ENCODE measurements at regions not wholly inside any gene's neighbourhood (a gene's known extent, or its start where the extent isn't known, plus 50 kb on each side); places are given as distances from the start of the nearest gene placed in this dataset.

DNA sequence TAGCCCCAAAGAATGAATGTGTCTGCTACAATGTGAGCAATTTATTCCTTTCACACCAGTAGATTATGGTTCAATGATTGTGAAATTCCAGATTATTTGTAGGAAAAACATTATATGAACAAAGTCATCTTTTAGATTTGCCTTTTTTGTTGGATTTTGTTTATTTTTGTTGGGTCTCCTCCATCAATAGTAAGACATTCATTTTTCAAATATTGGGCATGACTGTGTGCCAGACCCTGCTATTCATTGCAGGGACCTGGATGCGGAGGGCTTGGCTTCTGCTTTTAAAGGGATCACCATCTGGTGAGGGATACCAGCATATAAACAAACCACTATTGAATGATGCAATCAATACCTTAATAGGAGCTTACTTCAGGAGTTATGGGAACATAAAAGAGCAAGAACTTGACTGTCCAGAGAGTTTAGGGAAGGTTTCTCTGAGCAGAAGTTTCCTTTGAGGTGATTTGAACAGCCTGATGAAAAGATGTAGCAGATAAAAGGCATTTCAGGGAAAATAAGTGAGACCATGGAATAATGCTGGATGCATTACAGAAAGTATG is 486.7 kb downstream of the EPHA4 start:
- Histone ChIP-seq H3K4me1 (ENCODE audit: insufficient read depth, low read length) (no peaks in the 10 kb centered on the region), H2AFZ (ENCODE audit: low read depth, low read length) (no peak overlapping the region), H3K4me2 (ENCODE audit: low read length) (no peak overlapping the region), H3K9ac (ENCODE audit: low read length) (no peak overlapping the region), H3K27ac (ENCODE audit: low read depth, low read length) (no peak overlapping the region), H3K27me3 (ENCODE audit: insufficient read depth, low read length) (no peaks in the 10 kb centered on the region), H3K9me3 (ENCODE audit: insufficient read depth, low read depth, low read length) (no peaks in the 10 kb centered on the region), H3K79me2 (ENCODE audit: insufficient read depth, low read length) (no peaks in the 10 kb centered on the region), H3K4me3 (ENCODE audit: insufficient read depth, low read depth, low read length) (no peak overlapping the region), H4K20me1 (ENCODE audit: insufficient read depth, low read length) (no peaks in the 10 kb centered on the region), H3K36me3 (ENCODE audit: insufficient read depth, low read length) (no peaks in the 10 kb centered on the region)
- no peak for FAIRE-seq
- Mint-ChIP-seq H3K36me3 (ENCODE audit: low read depth, unreplicated experiment) (no peaks in the 10 kb centered on the region), H3K4me3 (ENCODE audit: unreplicated experiment) (no peak overlapping the region), H3K9me3 (ENCODE audit: unreplicated experiment) (no peaks in the 10 kb centered on the region), H3K27ac (ENCODE audit: unreplicated experiment) (no peak overlapping the region), H3K4me1 (ENCODE audit: low read depth, unreplicated experiment) (peaks cover 2% of the 10 kb centered on the region), H3K27me3 (ENCODE audit: low read depth, unreplicated experiment) (peaks cover 2% of the 10 kb centered on the region)
- no peak for TF ChIP-seq EZH2 (IDR thresholded peaks at IDR 0.05; ENCODE audit: insufficient read depth, low read length)
- TF ChIP-seq, protein P1, sequence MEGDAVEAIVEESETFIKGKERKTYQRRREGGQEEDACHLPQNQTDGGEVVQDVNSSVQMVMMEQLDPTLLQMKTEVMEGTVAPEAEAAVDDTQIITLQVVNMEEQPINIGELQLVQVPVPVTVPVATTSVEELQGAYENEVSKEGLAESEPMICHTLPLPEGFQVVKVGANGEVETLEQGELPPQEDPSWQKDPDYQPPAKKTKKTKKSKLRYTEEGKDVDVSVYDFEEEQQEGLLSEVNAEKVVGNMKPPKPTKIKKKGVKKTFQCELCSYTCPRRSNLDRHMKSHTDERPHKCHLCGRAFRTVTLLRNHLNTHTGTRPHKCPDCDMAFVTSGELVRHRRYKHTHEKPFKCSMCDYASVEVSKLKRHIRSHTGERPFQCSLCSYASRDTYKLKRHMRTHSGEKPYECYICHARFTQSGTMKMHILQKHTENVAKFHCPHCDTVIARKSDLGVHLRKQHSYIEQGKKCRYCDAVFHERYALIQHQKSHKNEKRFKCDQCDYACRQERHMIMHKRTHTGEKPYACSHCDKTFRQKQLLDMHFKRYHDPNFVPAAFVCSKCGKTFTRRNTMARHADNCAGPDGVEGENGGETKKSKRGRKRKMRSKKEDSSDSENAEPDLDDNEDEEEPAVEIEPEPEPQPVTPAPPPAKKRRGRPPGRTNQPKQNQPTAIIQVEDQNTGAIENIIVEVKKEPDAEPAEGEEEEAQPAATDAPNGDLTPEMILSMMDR (IDR thresholded peaks at IDR 0.05; ENCODE audit: insufficient read depth, low read depth, low read length), result no peak
- DNase-seq (ENCODE audit: low read depth), result peak; percentile 55

DNA sequence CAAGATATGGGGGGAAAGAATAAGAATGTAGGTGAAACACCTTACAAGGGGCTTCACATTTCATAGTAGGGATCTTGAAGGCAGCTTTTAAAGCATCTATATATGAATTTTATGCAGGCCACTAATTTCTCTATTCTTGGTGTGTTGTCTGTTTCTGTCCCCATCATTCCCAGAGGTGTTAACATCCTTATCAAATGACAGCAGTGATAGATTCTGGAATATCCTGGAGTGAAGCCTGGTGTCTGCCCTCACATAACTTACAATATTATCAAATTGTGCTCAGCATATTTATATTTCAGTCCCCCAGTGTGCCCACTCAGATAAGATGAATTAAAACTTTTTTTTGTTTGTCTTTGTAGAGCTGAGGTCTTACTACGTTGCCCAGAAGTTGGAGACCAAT is 486.2 kb downstream of the EPHA4 start:
- Mint-ChIP-seq H3K4me3 (ENCODE audit: unreplicated experiment) (no peak overlapping the region), H3K27me3 (ENCODE audit: low read depth, unreplicated experiment) (peaks cover 2% of the 10 kb centered on the region), H3K9me3 (ENCODE audit: unreplicated experiment) (no peaks in the 10 kb centered on the region), H3K36me3 (ENCODE audit: low read depth, unreplicated experiment) (no peaks in the 10 kb centered on the region), H3K4me1 (ENCODE audit: low read depth, unreplicated experiment) (peaks cover 2% of the 10 kb centered on the region), H3K27ac (ENCODE audit: unreplicated experiment) (no peak overlapping the region)
- no peaks in the 10 kb centered on the region for H3K4me1 ChIP-seq (ENCODE audit: insufficient read depth, low read length)
- no peaks in the 10 kb centered on the region for H3K27me3 ChIP-seq (ENCODE audit: insufficient read depth, low read length)
- H3K36me3 ChIP-seq (ENCODE audit: insufficient read depth, low read length), result no peaks in the 10 kb centered on the region
- H3K79me2 ChIP-seq (ENCODE audit: insufficient read depth, low read length), result no peaks in the 10 kb centered on the region
- no peak overlapping the region for H3K27ac ChIP-seq (ENCODE audit: low read depth, low read length)
- no peak overlapping the region for H3K9ac ChIP-seq (ENCODE audit: low read length)
- no peak overlapping the region for H2AFZ ChIP-seq (ENCODE audit: low read depth, low read length)
- no peaks in the 10 kb centered on the region for H3K9me3 ChIP-seq (ENCODE audit: insufficient read depth, low read depth, low read length)
- FAIRE-seq, result no peak
- TF ChIP-seq EZH2 (IDR thresholded peaks at IDR 0.05; ENCODE audit: insufficient read depth, low read length), result no peak
- TF ChIP-seq, protein P1 (IDR thresholded peaks at IDR 0.05; ENCODE audit: insufficient read depth, low read depth, low read length), result no peak
- no peaks in the 10 kb centered on the region for H4K20me1 ChIP-seq (ENCODE audit: insufficient read depth, low read length)
- no peak overlapping the region for H3K4me3 ChIP-seq (ENCODE audit: insufficient read depth, low read depth, low read length)
- DNase-seq (ENCODE audit: low read depth), result no peak
- H3K4me2 ChIP-seq (ENCODE audit: low read length), result no peak overlapping the region

DNA sequence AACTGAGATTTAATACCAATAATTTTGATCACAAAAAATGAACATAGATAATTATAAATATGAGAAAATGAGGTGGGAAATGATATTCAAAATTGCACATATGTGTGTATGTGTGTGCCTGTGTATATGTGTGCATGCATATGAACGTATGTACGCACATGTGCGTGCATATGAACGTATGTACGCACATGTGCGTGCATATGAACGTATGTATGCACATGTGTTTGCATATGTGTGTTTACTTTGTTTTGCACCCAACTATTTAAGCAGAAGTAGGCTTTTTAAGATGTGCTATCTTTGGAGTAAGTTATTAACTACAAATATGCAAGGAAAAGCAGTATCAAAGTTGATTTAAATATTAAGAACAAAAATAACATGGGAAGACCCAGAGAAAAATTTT is 484.3 kb downstream of the EPHA4 start:
- no peaks in the 10 kb centered on the region for H3K27me3 ChIP-seq (ENCODE audit: insufficient read depth, low read length)
- DNase-seq (ENCODE audit: low read depth), result no peak

More for the DNA sequence above, 484.3 kb downstream of the EPHA4 start:
- Mint-ChIP-seq H3K4me3 (ENCODE audit: unreplicated experiment) (no peak overlapping the region), H3K9me3 (ENCODE audit: unreplicated experiment) (no peaks in the 10 kb centered on the region), H3K27me3 (ENCODE audit: low read depth, unreplicated experiment) (peaks cover 2% of the 10 kb centered on the region), H3K4me1 (ENCODE audit: low read depth, unreplicated experiment) (peaks cover 2% of the 10 kb centered on the region), H3K27ac (ENCODE audit: unreplicated experiment) (no peak overlapping the region), H3K36me3 (ENCODE audit: low read depth, unreplicated experiment) (no peaks in the 10 kb centered on the region)
- Histone ChIP-seq H3K36me3 (ENCODE audit: insufficient read depth, low read length) (no peaks in the 10 kb centered on the region), H4K20me1 (ENCODE audit: insufficient read depth, low read length) (no peaks in the 10 kb centered on the region), H3K27ac (ENCODE audit: low read depth, low read length) (no peak overlapping the region), H3K4me1 (ENCODE audit: insufficient read depth, low read length) (no peaks in the 10 kb centered on the region), H2AFZ (ENCODE audit: low read depth, low read length) (no peak overlapping the region), H3K9me3 (ENCODE audit: insufficient read depth, low read depth, low read length) (no peaks in the 10 kb centered on the region), H3K9ac (ENCODE audit: low read length) (no peak overlapping the region), H3K4me2 (ENCODE audit: low read length) (no peak overlapping the region), H3K4me3 (ENCODE audit: insufficient read depth, low read depth, low read length) (no peak overlapping the region), H3K79me2 (ENCODE audit: insufficient read depth, low read length) (no peaks in the 10 kb centered on the region)
- no peak for TF ChIP-seq EZH2 (IDR thresholded peaks at IDR 0.05; ENCODE audit: insufficient read depth, low read length)
- TF ChIP-seq, protein P1 (IDR thresholded peaks at IDR 0.05; ENCODE audit: insufficient read depth, low read depth, low read length), result no peak
- no peak for FAIRE-seq
